H9 (cell line): ENCODE measurements at regions not wholly inside any gene's neighbourhood (a gene's known extent, or its start where the extent isn't known, plus 50 kb on each side); places are given as distances from the start of the nearest gene placed in this dataset.

ENCODE experiments used
- DNase-seq: peaks from one replicate; pipeline ENCODE4 v3.0.0-alpha.2; 2017
- H2AFZ ChIP-seq: one replicate; pipeline ENCODE4 v1.6.1; 2013; ENCODE audit warnings: mild to moderate bottlenecking, low read length, control low read depth, moderate library complexity
- H2AK5ac ChIP-seq: 2 replicates; pipeline ENCODE4 v1.6.1; 2013; ENCODE audit warnings: low read length, control low read depth, mixed read lengths; ENCODE audit not compliant: insufficient read length
- H2BK120ac ChIP-seq: one replicate; pipeline ENCODE4 v1.6.1; 2013; ENCODE audit warnings: low read depth, mild to moderate bottlenecking, low read length, control low read depth, inconsistent platforms; ENCODE audit not compliant: poor library complexity, severe bottlenecking
- H2BK12ac ChIP-seq: 2 replicates; pipeline ENCODE4 v1.6.1; 2013; ENCODE audit warnings: low read length, control low read depth, mixed read lengths, low read depth; ENCODE audit not compliant: insufficient read length
- H2BK15ac ChIP-seq: 2 replicates; pipeline ENCODE4 v1.6.1; 2013; ENCODE audit warnings: low read depth, low read length, control low read depth
- H2BK20ac ChIP-seq: one replicate; pipeline ENCODE4 v1.6.1; 2013; ENCODE audit warnings: low read depth, mild to moderate bottlenecking, low read length, control low read depth, inconsistent platforms; ENCODE audit not compliant: poor library complexity, severe bottlenecking
- H2BK5ac ChIP-seq: 2 replicates; pipeline ENCODE4 v1.6.1; 2013; ENCODE audit warnings: low read length, control low read depth, mixed read lengths; ENCODE audit not compliant: insufficient read length
- H3K14ac ChIP-seq: 2 replicates; pipeline ENCODE4 v1.6.1; 2013; ENCODE audit warnings: low read length, control low read depth; ENCODE audit not compliant: insufficient read depth
- H3K18ac ChIP-seq: 2 replicates; pipeline ENCODE4 v1.6.1; 2013; ENCODE audit warnings: low read depth, mild to moderate bottlenecking, mixed read lengths, low read length, control low read depth; ENCODE audit not compliant: insufficient read length
- H3K23ac ChIP-seq: 2 replicates; pipeline ENCODE4 v1.6.1; 2013; ENCODE audit warnings: low read length, control low read depth, mixed read lengths, low read depth; ENCODE audit not compliant: insufficient read length
- H3K23me2 ChIP-seq: 2 replicates; pipeline ENCODE4 v1.6.1; 2013; ENCODE audit warnings: low read depth, mild to moderate bottlenecking, mixed read lengths, low read length, control low read depth; ENCODE audit not compliant: insufficient read length, poor library complexity, severe bottlenecking
- H3K27ac ChIP-seq: 2 replicates; pipeline ENCODE4 v1.5.1; 2013; ENCODE audit warnings: low read length, control low read depth, mixed read lengths, low read depth; ENCODE audit not compliant: insufficient read length
- H3K27me3 ChIP-seq: 2 replicates; pipeline ENCODE4 v1.6.1; 2013; ENCODE audit warnings: low read length, control low read depth, inconsistent platforms; ENCODE audit not compliant: insufficient read depth
- H3K4ac ChIP-seq: 2 replicates; pipeline ENCODE4 v1.6.1; 2013; ENCODE audit warnings: low read depth, mild to moderate bottlenecking, control low read depth, inconsistent platforms, low read length, moderate library complexity
- H3K4me1 ChIP-seq: 2 replicates; pipeline ENCODE4 v1.6.1; 2013; ENCODE audit warnings: low read length, control low read depth, inconsistent platforms; ENCODE audit not compliant: insufficient read depth
- H3K4me2 ChIP-seq: 2 replicates; pipeline ENCODE4 v1.6.1; 2013; ENCODE audit warnings: low read length, control low read depth, mixed read lengths; ENCODE audit not compliant: insufficient read length, insufficient read depth
- H3K56ac ChIP-seq: 2 replicates; pipeline ENCODE4 v1.6.1; 2013; ENCODE audit warnings: low read depth, mild to moderate bottlenecking, mixed read lengths, low read length, control low read depth; ENCODE audit not compliant: insufficient read length
- H3K79me1 ChIP-seq: 2 replicates; pipeline ENCODE4 v1.6.1; 2013; ENCODE audit warnings: low read depth, mild to moderate bottlenecking, moderate library complexity, low read length, control low read depth, inconsistent platforms; ENCODE audit not compliant: insufficient read depth, poor library complexity, severe bottlenecking
- H3K79me2 ChIP-seq: 2 replicates; pipeline ENCODE4 v1.6.1; 2013; ENCODE audit warnings: low read length, control low read depth, inconsistent platforms; ENCODE audit not compliant: insufficient read depth
- H3K9ac ChIP-seq: 2 replicates; pipeline ENCODE4 v1.6.1; 2013; ENCODE audit warnings: low read length, control low read depth, mixed read lengths; ENCODE audit not compliant: insufficient read length; ENCODE audit errors: extremely low read depth
- H3K9me3 ChIP-seq: one replicate; pipeline ENCODE4 v1.6.1; 2013; ENCODE audit warnings: low read depth, low read length, inconsistent platforms; ENCODE audit not compliant: control insufficient read depth
- H3T11ph ChIP-seq: one replicate; pipeline ENCODE4 v1.6.1; 2013; ENCODE audit warnings: mild to moderate bottlenecking, low read length, control low read depth, inconsistent platforms
- H4K20me1 ChIP-seq: one replicate; pipeline ENCODE4 v1.6.1; 2013; ENCODE audit not compliant: control insufficient read depth, insufficient read length, insufficient read depth
- H4K5ac ChIP-seq: 2 replicates; pipeline ENCODE4 v1.6.1; 2013; ENCODE audit warnings: low read depth, mild to moderate bottlenecking, mixed read lengths, low read length, control low read depth; ENCODE audit not compliant: insufficient read length
- H4K8ac ChIP-seq: replicated peaks from 2 replicates; pipeline ENCODE4 v1.6.1; 2013; ENCODE audit warnings: low read length, control low read depth, mixed read lengths, low read depth; ENCODE audit not compliant: insufficient read length
- H4K91ac ChIP-seq: 2 replicates; pipeline ENCODE4 v1.6.1; 2013; ENCODE audit warnings: low read depth, mild to moderate bottlenecking, moderate library complexity, mixed read lengths, low read length, control low read depth; ENCODE audit not compliant: insufficient read length
- H3K27ac Mint-ChIP-seq, 3 experiments: 2 replicates in 2 of 3; 3 replicates in 1 of 3; pipeline ENCODE4 v1.8.0; 2020 to 2021; ENCODE audit warnings: mixed read lengths in 3 of 3, mild to moderate bottlenecking in 1 of 3, moderate library complexity in 1 of 3
- H3K27me3 Mint-ChIP-seq: 2 replicates; pipeline ENCODE4 v1.8.0; 2021; ENCODE audit warnings: low read depth, mild to moderate bottlenecking, moderate library complexity, mixed read lengths
- H3K36me3 Mint-ChIP-seq, 3 experiments: 2 replicates in 2 of 3; 3 replicates in 1 of 3; pipeline ENCODE4 v1.8.0; 2020 to 2021; ENCODE audit warnings: low read depth in 3 of 3, mixed read lengths in 3 of 3; ENCODE audit not compliant: insufficient read depth in 1 of 3
- H3K4me1 Mint-ChIP-seq, 2 experiments: 2 replicates each; pipeline ENCODE4 v1.8.0; 2020; ENCODE audit warnings: mixed read lengths in 2 of 2
- H3K4me3 Mint-ChIP-seq, 2 experiments: 2 replicates in 1 of 2; 3 replicates in 1 of 2; pipeline ENCODE4 v1.8.0; 2020 to 2021; ENCODE audit warnings: mild to moderate bottlenecking in 2 of 2, mixed read lengths in 2 of 2, moderate library complexity in 1 of 2
- H3K9me3 Mint-ChIP-seq, 2 experiments: 2 replicates in 1 of 2; 3 replicates in 1 of 2; pipeline ENCODE4 v1.8.0; 2020; ENCODE audit warnings: mild to moderate bottlenecking in 2 of 2, mixed read lengths in 2 of 2, moderate library complexity in 1 of 2
- whole genome bisulfite sequencing: extraction: QIAGEN DNeasy Blood & Tissue Kit; methylation state at CpG from one replicate; pipeline ENCODE4 v1.1.7; 2013; ENCODE audit warnings: missing lambda C conversion rate, low lambda C conversion rate, mixed read lengths; ENCODE audit not compliant: insufficient read length; ENCODE audit errors: extremely low coverage; 5-methylcytosine and 5-hydroxymethylcytosine counted together
- TF ChIP-seq, protein P1 (sequence below): fragments of 200-600 bp; sonication (generic); conservative IDR thresholded peaks from 3 replicates; pipeline ENCODE4 v1.8.0; 2021; ENCODE audit warnings: antibody characterized with exemption, mild to moderate bottlenecking

DNA sequence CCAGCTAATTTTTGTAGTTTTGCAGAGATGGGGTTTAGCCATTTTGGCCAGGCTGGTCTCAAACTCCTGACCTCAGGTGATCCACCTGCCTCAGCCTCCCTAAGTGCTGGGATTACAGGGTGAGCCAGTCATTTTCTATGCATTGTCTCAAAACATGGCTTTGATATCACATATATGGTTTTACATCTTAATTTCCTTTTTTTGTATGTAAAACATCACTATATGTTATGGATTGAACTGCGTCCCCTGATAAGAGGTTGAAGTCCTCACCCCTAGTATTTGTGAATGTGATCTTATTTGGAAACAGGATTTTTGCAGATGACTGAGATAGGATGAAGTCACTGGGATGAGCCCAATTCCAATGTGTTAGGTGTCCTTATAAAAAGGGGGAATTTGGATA lies 89.8 kb upstream of the MYCN start:
- Histone ChIP-seq H3K9me3 (no peaks in the 10 kb centered on the region), H4K8ac (no peak overlapping the region), H3K56ac (no peak overlapping the region), H3K79me2 (no peaks in the 10 kb centered on the region), H3K23me2 (no peaks in the 10 kb centered on the region), H3K23ac (no peak overlapping the region), H3K27ac (no peak overlapping the region), H2AK5ac (no peak overlapping the region), H2BK120ac (no peak overlapping the region), H2BK15ac (no peak overlapping the region), H4K5ac (no peak overlapping the region), H2AFZ (no peak overlapping the region), H4K20me1 (no peaks in the 10 kb centered on the region), H3K9ac (no peak overlapping the region), H3K4me2 (no peak overlapping the region), H3K79me1 (no peaks in the 10 kb centered on the region), H3K27me3 (no peaks in the 10 kb centered on the region), H2BK5ac (no peak overlapping the region), H3K4me1 (no peaks in the 10 kb centered on the region), H3K18ac (no peak overlapping the region), H2BK12ac (no peak overlapping the region), H3K14ac (no peak overlapping the region), H3T11ph (no peak overlapping the region), H3K4ac (no peak overlapping the region), H2BK20ac (no peak overlapping the region), H4K91ac (no peak overlapping the region)
- H3K27me3 Mint-ChIP-seq = no peaks in the 10 kb centered on the region; the same call in 1 of the 2 replicates
- TF ChIP-seq, protein P1, sequence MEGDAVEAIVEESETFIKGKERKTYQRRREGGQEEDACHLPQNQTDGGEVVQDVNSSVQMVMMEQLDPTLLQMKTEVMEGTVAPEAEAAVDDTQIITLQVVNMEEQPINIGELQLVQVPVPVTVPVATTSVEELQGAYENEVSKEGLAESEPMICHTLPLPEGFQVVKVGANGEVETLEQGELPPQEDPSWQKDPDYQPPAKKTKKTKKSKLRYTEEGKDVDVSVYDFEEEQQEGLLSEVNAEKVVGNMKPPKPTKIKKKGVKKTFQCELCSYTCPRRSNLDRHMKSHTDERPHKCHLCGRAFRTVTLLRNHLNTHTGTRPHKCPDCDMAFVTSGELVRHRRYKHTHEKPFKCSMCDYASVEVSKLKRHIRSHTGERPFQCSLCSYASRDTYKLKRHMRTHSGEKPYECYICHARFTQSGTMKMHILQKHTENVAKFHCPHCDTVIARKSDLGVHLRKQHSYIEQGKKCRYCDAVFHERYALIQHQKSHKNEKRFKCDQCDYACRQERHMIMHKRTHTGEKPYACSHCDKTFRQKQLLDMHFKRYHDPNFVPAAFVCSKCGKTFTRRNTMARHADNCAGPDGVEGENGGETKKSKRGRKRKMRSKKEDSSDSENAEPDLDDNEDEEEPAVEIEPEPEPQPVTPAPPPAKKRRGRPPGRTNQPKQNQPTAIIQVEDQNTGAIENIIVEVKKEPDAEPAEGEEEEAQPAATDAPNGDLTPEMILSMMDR = no peak
- H3K4me3 Mint-ChIP-seq = no peak overlapping the region
- peaks cover 0 to 3% of the 10 kb centered on the region in 2 experiments; a peak in 1 of 4 replicates for H3K4me1 Mint-ChIP-seq
- peaks cover 5 to 11% of the 10 kb centered on the region in 2 experiments; a peak in 4 of 5 replicates for H3K9me3 Mint-ChIP-seq
- WGBS = no CpG with 5 or more reads among the region's 1 CpG
- peaks cover 0 to 6% (median 4%) of the 10 kb centered on the region in 3 experiments; a peak in 3 of 7 replicates for H3K36me3 Mint-ChIP-seq
- DNase-seq = no peak
- no peak overlapping the region for H3K27ac Mint-ChIP-seq
